Activated B cell treated with CpG ODN at 0.5 μM for 24 hours (primary cell): ENCODE measurements at regions not wholly inside any gene's neighbourhood (a gene's known extent, or its start where the extent isn't known, plus 50 kb on each side); places are given as distances from the start of the nearest gene placed in this dataset.

Source experiments
- ATAC-seq: fragments of 200-7000 bp; cut with Tn5 transposase; one replicate; pipeline ENCODE4 v1.10.0; 2021; ENCODE audit warnings: low read depth, mild to moderate bottlenecking, moderate library complexity
- CTCF ChIA-PET: fragments of 350-600 bp; sonication (Branson Sonifier 250); formaldehyde crosslinking; loops from one replicate; lab custom pipeline; 2021; ENCODE audit warnings: antibody characterized with exemption; lab: Charles Lee
- POLR2A ChIA-PET: fragments of 350-600 bp; sonication (Branson Sonifier 250); formaldehyde crosslinking; loops from one replicate; lab custom pipeline; 2021; ENCODE audit warnings: antibody characterized with exemption; lab: Charles Lee
- DNase-seq: peaks from one replicate; pipeline ENCODE4 v3.0.0; 2022
- H3K27ac Mint-ChIP-seq: one replicate; pipeline ENCODE4 v1.8.0; 2020; ENCODE audit warnings: mixed read lengths
- H3K27me3 Mint-ChIP-seq: one replicate; pipeline ENCODE4 v1.8.0; 2021; ENCODE audit warnings: mixed read lengths
- H3K36me3 Mint-ChIP-seq: one replicate; pipeline ENCODE4 v1.8.0; 2021; ENCODE audit warnings: low read depth, mixed read lengths
- H3K4me1 Mint-ChIP-seq: one replicate; pipeline ENCODE4 v1.8.0; 2021; ENCODE audit warnings: mixed read lengths
- H3K4me3 Mint-ChIP-seq: one replicate; pipeline ENCODE4 v1.8.0; 2020; ENCODE audit warnings: mild to moderate bottlenecking, mixed read lengths
- H3K9me3 Mint-ChIP-seq: one replicate; pipeline ENCODE4 v1.8.0; 2020; ENCODE audit warnings: mixed read lengths
- intact Hi-C: fragments of 100-400 bp; cut with micrococcal nuclease; formaldehyde crosslinking; loops from one replicate; pipeline ENCODE4 v1.15.1; 2024
- TF ChIP-seq, protein P1 (sequence below): fragments of 200-600 bp; IDR thresholded peaks from one replicate; pipeline ENCODE4 v1.8.0; 2022; ENCODE audit warnings: antibody characterized with exemption, mild to moderate bottlenecking

DNA sequence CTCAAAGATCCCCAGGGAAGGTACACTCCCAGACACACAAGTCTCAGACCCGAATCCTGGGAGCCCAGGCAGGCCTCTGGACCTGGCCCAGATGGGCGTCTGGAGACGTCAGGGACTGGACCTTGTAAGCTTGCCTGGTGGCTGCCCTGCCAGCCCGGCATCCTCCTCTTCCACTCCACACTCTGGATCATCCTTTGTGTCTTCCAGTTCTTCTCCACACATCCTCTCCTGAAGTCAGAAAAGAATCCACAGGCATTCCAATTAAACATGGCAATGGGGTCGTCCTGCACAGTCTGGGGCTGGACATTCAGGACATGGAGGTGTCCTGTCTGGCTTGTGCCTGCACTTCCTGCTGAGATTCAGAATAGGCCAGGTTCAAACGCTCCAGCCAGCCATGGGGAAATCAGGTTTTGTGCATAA, 208.8 kb upstream of the IGF1R start:
- ChIA-PET CTCF (interaction anchor here (1.0 kb wide), 1 partner anchor 11 kb away, joined by 3 read pairs; no protein-coding TSS in a partner anchor), POLR2A (no interaction called here)
- TF ChIP-seq, protein P1, sequence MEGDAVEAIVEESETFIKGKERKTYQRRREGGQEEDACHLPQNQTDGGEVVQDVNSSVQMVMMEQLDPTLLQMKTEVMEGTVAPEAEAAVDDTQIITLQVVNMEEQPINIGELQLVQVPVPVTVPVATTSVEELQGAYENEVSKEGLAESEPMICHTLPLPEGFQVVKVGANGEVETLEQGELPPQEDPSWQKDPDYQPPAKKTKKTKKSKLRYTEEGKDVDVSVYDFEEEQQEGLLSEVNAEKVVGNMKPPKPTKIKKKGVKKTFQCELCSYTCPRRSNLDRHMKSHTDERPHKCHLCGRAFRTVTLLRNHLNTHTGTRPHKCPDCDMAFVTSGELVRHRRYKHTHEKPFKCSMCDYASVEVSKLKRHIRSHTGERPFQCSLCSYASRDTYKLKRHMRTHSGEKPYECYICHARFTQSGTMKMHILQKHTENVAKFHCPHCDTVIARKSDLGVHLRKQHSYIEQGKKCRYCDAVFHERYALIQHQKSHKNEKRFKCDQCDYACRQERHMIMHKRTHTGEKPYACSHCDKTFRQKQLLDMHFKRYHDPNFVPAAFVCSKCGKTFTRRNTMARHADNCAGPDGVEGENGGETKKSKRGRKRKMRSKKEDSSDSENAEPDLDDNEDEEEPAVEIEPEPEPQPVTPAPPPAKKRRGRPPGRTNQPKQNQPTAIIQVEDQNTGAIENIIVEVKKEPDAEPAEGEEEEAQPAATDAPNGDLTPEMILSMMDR = no peak
- no peak for DNase-seq
- peaks cover 5% of the 10 kb centered on the region for H3K4me1 Mint-ChIP-seq
- no peak for ATAC-seq
- no peak overlapping the region for H3K4me3 Mint-ChIP-seq
- intact Hi-C loops = no loop called here
- H3K9me3 Mint-ChIP-seq = no peaks in the 10 kb centered on the region
- peaks cover 2% of the 10 kb centered on the region for H3K27me3 Mint-ChIP-seq
- H3K27ac Mint-ChIP-seq = no peak overlapping the region
- H3K36me3 Mint-ChIP-seq = no peaks in the 10 kb centered on the region

DNA sequence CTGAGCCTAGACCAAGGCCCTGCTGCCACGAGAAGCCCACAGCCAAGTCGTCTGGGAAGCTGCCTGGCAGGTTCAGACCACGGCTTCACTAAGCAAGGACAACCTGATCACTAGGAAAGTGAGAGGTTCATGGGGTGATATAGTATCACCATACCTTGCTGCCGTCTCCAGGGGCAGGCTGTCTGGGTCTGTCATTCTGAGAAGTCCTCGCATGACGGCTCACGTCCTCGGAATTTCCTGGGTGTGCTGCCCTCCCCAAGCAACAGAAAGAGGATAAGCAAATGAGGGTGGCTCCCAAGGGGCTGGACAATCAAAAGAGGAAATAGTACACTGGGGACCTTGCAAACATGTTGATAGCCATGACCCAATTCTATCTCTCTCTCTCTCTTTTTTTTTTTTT, 207.4 kb upstream of the IGF1R start:
- DNase-seq (no peak), ATAC-seq (peak; percentile 73)
- Mint-ChIP-seq H3K27ac (no peak overlapping the region), H3K9me3 (no peaks in the 10 kb centered on the region), H3K36me3 (no peaks in the 10 kb centered on the region), H3K4me1 (peaks cover 5% of the 10 kb centered on the region), H3K4me3 (no peak overlapping the region), H3K27me3 (peaks cover 2% of the 10 kb centered on the region)
- ChIA-PET CTCF (interaction anchor here (1.0 kb wide), 1 partner anchor 219 kb away, joined by 3 read pairs; no protein-coding TSS in a partner anchor), POLR2A (interaction anchor here (0.7 kb wide), 1 partner anchor 314 kb away, joined by 7 read pairs; no protein-coding TSS in a partner anchor)
- intact Hi-C loops = loop anchor here (5.0 kb wide), 1 partner anchor 771 kb away; no protein-coding TSS in a partner anchor
- TF ChIP-seq, protein P1 = no peak

DNA sequence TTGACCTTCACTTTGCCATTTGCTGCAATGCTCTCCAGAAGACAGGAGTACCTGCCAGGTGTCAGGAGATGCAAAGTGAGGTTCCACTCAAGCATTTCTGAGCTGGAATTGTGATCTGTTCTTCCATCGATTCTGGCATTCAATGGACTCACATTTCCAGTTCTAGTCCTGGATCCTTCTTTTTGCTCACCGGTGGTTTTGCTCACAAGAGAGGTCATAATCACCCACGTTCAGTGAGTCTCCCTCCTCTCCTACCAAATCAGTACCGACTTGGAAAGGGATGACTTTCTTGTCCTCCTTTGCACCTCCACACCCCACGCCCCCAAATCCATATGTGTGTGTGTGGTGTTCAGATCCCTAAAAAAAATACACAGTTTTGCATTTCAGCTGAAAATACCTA, 206.7 kb upstream of the IGF1R start:
- DNase-seq (no peak), ATAC-seq (no peak)
- Mint-ChIP-seq H3K9me3 (no peaks in the 10 kb centered on the region), H3K27me3 (peaks cover 2% of the 10 kb centered on the region), H3K4me3 (no peak overlapping the region), H3K36me3 (no peaks in the 10 kb centered on the region), H3K4me1 (peaks cover 5% of the 10 kb centered on the region), H3K27ac (no peak overlapping the region)
- TF ChIP-seq, protein P1 = no peak
- intact Hi-C loops = loop anchor here (5.0 kb wide), 1 partner anchor 771 kb away; no protein-coding TSS in a partner anchor
- CTCF ChIA-PET = interaction anchor here (1.0 kb wide), 1 partner anchor 218 kb away, joined by 3 read pairs; no protein-coding TSS in a partner anchor
- POLR2A ChIA-PET = interaction anchor here (0.7 kb wide), 1 partner anchor 313 kb away, joined by 7 read pairs; no protein-coding TSS in a partner anchor

DNA sequence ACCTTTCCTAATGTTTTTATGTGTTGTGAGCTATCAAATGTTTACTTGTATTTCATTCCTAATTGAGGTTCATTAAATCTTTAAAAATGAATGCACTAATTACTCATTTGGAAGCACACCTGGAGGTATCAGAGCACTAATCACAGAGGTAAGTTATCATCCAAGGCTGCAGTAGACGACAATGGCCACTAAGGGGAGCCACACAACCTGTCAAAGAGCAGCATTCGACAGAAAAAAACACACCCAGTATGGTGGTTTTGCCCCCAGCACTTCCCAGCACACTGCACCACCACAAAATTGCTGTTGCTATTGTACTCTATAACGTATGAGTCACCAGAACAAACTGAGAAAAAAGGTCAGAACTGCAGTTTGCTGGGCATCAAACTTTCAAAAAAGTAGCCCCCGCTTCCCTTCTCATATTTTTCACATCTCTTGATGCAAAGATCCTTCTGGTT, 205.9 kb upstream of the IGF1R start:
- intact Hi-C loops = loop anchor here (1.0 to 5.0 kb wide), 2 partner anchors 217 to 770 kb away; no protein-coding TSS in a partner anchor
- DNase-seq = no peak
- Mint-ChIP-seq H3K27me3 (peaks cover 2% of the 10 kb centered on the region), H3K27ac (no peak overlapping the region), H3K9me3 (no peaks in the 10 kb centered on the region), H3K4me1 (peaks cover 5% of the 10 kb centered on the region), H3K4me3 (no peak overlapping the region), H3K36me3 (no peaks in the 10 kb centered on the region)
- ATAC-seq = peak; percentile 50
- ChIA-PET POLR2A (no interaction called here), CTCF (no interaction called here)
- TF ChIP-seq, protein P1 = peak; percentile 44

DNA sequence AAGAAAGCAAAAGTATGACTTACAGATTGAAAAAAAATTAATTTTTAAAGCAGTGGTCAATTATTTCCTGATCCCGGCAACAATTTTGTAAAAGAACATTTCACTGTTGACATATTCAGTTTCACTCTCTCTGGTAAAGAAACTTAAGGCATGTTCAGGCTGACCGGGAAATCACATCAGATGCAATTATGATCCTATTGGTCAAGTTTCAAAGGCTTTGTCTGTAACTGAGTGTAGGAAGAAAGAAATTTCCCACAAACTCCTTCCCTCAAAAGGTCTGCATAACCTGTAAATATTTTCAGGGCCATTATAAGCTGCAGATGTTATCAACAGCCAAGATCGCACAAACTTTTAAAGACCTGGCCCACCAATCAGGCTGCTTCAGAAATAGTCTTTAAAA, 205.4 kb upstream of the IGF1R start:
- POLR2A ChIA-PET = no interaction called here
- H3K9me3 Mint-ChIP-seq = no peaks in the 10 kb centered on the region
- ATAC-seq (no peak), DNase-seq (no peak)
- peaks cover 5% of the 10 kb centered on the region for H3K4me1 Mint-ChIP-seq
- no peak overlapping the region for H3K27ac Mint-ChIP-seq
- H3K36me3 Mint-ChIP-seq = no peaks in the 10 kb centered on the region
- intact Hi-C loops = loop anchor here (1.0 to 5.0 kb wide), 2 partner anchors 216 to 769 kb away; no protein-coding TSS in a partner anchor
- H3K4me3 Mint-ChIP-seq = no peak overlapping the region
- TF ChIP-seq, protein P1 = no peak
- CTCF ChIA-PET = no interaction called here
- H3K27me3 Mint-ChIP-seq = peaks cover 2% of the 10 kb centered on the region
